Liver (tissue), 8 donors: ENCODE measurements at regions not wholly inside any gene's neighbourhood (a gene's known extent, or its start where the extent isn't known, plus 50 kb on each side); places are given as distances from the start of the nearest gene placed in this dataset.

Source experiments
- DNase-seq: peaks from one replicate; pipeline ENCODE4 v3.0.0-alpha.2; 2017; ENCODE audit warnings: low spot score
- H3K27ac ChIP-seq, 2 donors: one replicate each; pipeline ENCODE4 v1.7.0; 2013; ENCODE audit warnings: inconsistent platforms in 2 of 2, low read length in 2 of 2, control low read depth in 1 of 2, low read depth in 1 of 2, mild to moderate bottlenecking in 1 of 2
- H3K27me3 ChIP-seq, 4 donors: one replicate each; pipeline versions ENCODE4 v1.6.1 to v1.7.0; 2013; ENCODE audit warnings: low read length in 3 of 4, inconsistent platforms in 1 of 4, mild to moderate bottlenecking in 1 of 4, moderate library complexity in 1 of 4; ENCODE audit not compliant: control insufficient read depth in 4 of 4, insufficient read depth in 4 of 4
- H3K36me3 ChIP-seq, 4 donors: one replicate each; pipeline versions ENCODE4 v1.6.1 to v1.7.0; 2013; ENCODE audit warnings: low read length in 3 of 4, mild to moderate bottlenecking in 3 of 4, low read depth in 1 of 4, moderate library complexity in 1 of 4; ENCODE audit not compliant: control insufficient read depth in 4 of 4, insufficient read depth in 3 of 4
- H3K4me1 ChIP-seq, 4 donors: one replicate each; pipeline versions ENCODE4 v1.6.1 to v1.7.0; 2013; ENCODE audit warnings: low read length in 3 of 4, mild to moderate bottlenecking in 3 of 4, moderate library complexity in 1 of 4; ENCODE audit not compliant: control insufficient read depth in 4 of 4, insufficient read depth in 4 of 4
- H3K4me3 ChIP-seq, 3 donors: one replicate each; pipeline versions ENCODE4 v1.6.1 to v1.7.0; 2013; ENCODE audit warnings: low read length in 3 of 3, control low read depth in 1 of 3, low read depth in 1 of 3, mild to moderate bottlenecking in 1 of 3
- H3K9ac ChIP-seq, 2 donors: one replicate each; pipeline ENCODE4 v1.7.0; 2013; ENCODE audit warnings: low read length in 2 of 2, mild to moderate bottlenecking in 2 of 2, moderate library complexity in 2 of 2, control low read depth in 1 of 2, low read depth in 1 of 2
- H3K9me3 ChIP-seq, 4 donors: one replicate each; pipeline versions ENCODE4 v1.6.1 to v1.7.0; 2013; ENCODE audit warnings: low read length in 3 of 4; ENCODE audit not compliant: control insufficient read depth in 4 of 4
- EGR1 ChIP-seq, 2 donors: IDR thresholded peaks; 2 replicates each; pipeline ENCODE4 v1.6.1; 2016 to 2018; ENCODE audit warnings: antibody characterized with exemption in 2 of 2, low read depth in 2 of 2
- FOXA1 ChIP-seq: IDR thresholded peaks from 2 replicates; pipeline ENCODE4 v1.6.1; 2016; ENCODE audit warnings: antibody characterized with exemption
- FOXA2 ChIP-seq: IDR thresholded peaks from 2 replicates; pipeline ENCODE4 v1.6.1; 2016; ENCODE audit warnings: antibody characterized with exemption
- GABPA ChIP-seq, 2 donors: IDR thresholded peaks in 1 of 2; conservative IDR thresholded peaks in 1 of 2; 2 replicates each; pipeline ENCODE4 v1.6.1; 2016; ENCODE audit warnings: antibody characterized with exemption in 2 of 2, mild to moderate bottlenecking in 1 of 2, moderate library complexity in 1 of 2
- HNF4A ChIP-seq, 2 donors: conservative IDR thresholded peaks; 2 replicates each; pipeline ENCODE4 v1.6.1; 2016; ENCODE audit warnings: antibody characterized with exemption in 2 of 2, mild to moderate bottlenecking in 2 of 2
- HNF4G ChIP-seq: IDR thresholded peaks from 2 replicates; pipeline ENCODE4 v1.6.1; 2016; ENCODE audit warnings: antibody characterized with exemption
- JUND ChIP-seq, 2 donors: IDR thresholded peaks; 2 replicates each; pipeline ENCODE4 v1.6.1; 2016; ENCODE audit warnings: antibody characterized with exemption in 2 of 2
- NR2F2 ChIP-seq: IDR thresholded peaks from 2 replicates; pipeline ENCODE4 v1.6.1; 2016; ENCODE audit warnings: antibody characterized with exemption
- RAD21 ChIP-seq, 2 donors: IDR thresholded peaks; 2 replicates each; pipeline ENCODE4 v1.6.1; 2016; ENCODE audit warnings: antibody characterized with exemption in 2 of 2, mild to moderate bottlenecking in 2 of 2
- RXRA ChIP-seq, 2 donors: IDR thresholded peaks; 2 replicates each; pipeline ENCODE4 v1.6.1; 2017 to 2018; ENCODE audit warnings: antibody characterized with exemption in 2 of 2, mild to moderate bottlenecking in 1 of 2
- SP1 ChIP-seq: IDR thresholded peaks from 2 replicates; pipeline ENCODE4 v1.6.1; 2018; ENCODE audit warnings: antibody characterized with exemption, mild to moderate bottlenecking
- TAF1 ChIP-seq: conservative IDR thresholded peaks from 2 replicates; pipeline ENCODE4 v1.6.1; 2016; ENCODE audit warnings: antibody characterized with exemption, mild to moderate bottlenecking
- YY1 ChIP-seq: IDR thresholded peaks from 2 replicates; pipeline ENCODE4 v1.6.1; 2016; ENCODE audit warnings: antibody characterized with exemption, mild to moderate bottlenecking
- WGBS: extraction: QIAGEN DNeasy Blood & Tissue Kit; methylation state at CpG from one replicate; pipeline ENCODE4 v1.1.7; 2013; 5-methylcytosine and 5-hydroxymethylcytosine counted together
- TF ChIP-seq, protein P1 (sequence below): fragments of 150-350 bp; IDR thresholded peaks from 2 replicates; pipeline ENCODE4 v1.5.1; 2017; ENCODE audit warnings: improper control_type of control experiment, low read depth, low read length; ENCODE audit not compliant: missing input control
- TF ChIP-seq, protein P2 (sequence below): IDR thresholded peaks from 2 replicates; pipeline ENCODE4 v1.6.1; 2016; ENCODE audit warnings: antibody characterized with exemption
- TF ChIP-seq, protein P3 (sequence below): IDR thresholded peaks from 2 replicates; pipeline ENCODE4 v1.6.1; 2016; ENCODE audit warnings: antibody characterized with exemption
- TF ChIP-seq, protein P4 (sequence below): IDR thresholded peaks from 2 replicates; pipeline ENCODE4 v1.6.1; 2016; ENCODE audit warnings: antibody characterized with exemption
- TF ChIP-seq, protein P5 (sequence below): IDR thresholded peaks from 2 replicates; pipeline ENCODE4 v1.6.1; 2016; ENCODE audit warnings: antibody characterized with exemption, mild to moderate bottlenecking
- donor health status: healthy.
- donor health status: healthy.
- donor health status: healthy.
- donor health status: healthy.
- donor health status: healthy.

DNA sequence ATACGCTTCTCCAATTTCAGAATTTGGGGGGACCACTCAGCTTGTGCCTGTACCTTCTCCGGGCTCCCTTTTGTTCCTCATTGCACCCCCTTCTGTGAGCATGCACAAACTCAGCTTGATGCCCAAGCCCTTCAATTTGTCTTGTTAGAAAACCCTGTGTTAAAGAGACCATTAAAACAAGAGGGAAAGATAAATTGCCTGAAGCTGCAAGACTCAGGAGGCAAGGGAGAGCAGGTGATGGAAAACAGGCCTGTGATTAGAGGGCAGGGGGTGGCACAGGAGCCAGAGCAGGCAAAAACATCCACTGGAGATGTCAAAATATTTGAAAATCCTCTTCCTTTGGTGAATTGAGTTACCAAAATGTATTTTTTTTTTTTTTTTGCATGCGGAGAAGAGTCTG is 121.7 kb downstream of the MIAT start (continued):
- TF ChIP-seq, protein P1, sequence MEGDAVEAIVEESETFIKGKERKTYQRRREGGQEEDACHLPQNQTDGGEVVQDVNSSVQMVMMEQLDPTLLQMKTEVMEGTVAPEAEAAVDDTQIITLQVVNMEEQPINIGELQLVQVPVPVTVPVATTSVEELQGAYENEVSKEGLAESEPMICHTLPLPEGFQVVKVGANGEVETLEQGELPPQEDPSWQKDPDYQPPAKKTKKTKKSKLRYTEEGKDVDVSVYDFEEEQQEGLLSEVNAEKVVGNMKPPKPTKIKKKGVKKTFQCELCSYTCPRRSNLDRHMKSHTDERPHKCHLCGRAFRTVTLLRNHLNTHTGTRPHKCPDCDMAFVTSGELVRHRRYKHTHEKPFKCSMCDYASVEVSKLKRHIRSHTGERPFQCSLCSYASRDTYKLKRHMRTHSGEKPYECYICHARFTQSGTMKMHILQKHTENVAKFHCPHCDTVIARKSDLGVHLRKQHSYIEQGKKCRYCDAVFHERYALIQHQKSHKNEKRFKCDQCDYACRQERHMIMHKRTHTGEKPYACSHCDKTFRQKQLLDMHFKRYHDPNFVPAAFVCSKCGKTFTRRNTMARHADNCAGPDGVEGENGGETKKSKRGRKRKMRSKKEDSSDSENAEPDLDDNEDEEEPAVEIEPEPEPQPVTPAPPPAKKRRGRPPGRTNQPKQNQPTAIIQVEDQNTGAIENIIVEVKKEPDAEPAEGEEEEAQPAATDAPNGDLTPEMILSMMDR, result no peak
- TF ChIP-seq FOXA2 (no peak), HNF4A (conservative IDR thresholded peaks at IDR 0.05) (no peak), JUND (IDR thresholded peaks at IDR 0.05) (no peak)
- TF ChIP-seq, protein P2, sequence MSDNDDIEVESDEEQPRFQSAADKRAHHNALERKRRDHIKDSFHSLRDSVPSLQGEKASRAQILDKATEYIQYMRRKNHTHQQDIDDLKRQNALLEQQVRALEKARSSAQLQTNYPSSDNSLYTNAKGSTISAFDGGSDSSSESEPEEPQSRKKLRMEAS, result no peak

DNA sequence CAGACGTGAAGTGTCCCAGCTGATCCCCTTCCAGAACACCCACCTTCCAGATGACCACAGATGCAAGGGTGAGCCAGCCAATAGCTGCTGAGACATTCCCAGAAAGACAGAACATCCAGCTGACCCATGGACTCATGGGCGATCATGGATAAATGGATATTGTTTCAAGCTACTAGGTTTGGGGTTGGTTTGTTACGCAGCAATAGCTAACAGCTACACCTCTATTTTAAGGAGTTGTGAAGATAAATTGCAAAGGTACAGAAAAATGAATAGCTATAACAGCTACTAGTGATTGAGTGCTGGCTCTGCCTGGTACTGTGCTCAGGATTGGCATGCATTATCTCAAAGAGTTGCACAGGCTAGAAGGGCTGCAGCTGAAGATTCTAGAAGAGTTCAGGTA is 122.5 kb downstream of the MIAT start:
- WGBS, result 96% methylated on average over 3 of the region's 3 CpGs
- H3K4me3 ChIP-seq, result no peak overlapping the region
- no peak for DNase-seq
- no peak overlapping the region for H3K9ac ChIP-seq
- H3K4me1 ChIP-seq, result no peaks in the 10 kb centered on the region
- TF ChIP-seq RAD21 (IDR thresholded peaks at IDR 0.05) (no peak), YY1 (no peak), FOXA2 (no peak), GABPA (IDR thresholded peaks at IDR 0.05 in 1 of 2, conservative IDR thresholded peaks at IDR 0.05 in 1 of 2) (no peak), HNF4G (no peak), NR2F2 (no peak), JUND (IDR thresholded peaks at IDR 0.05) (no peak), RXRA (IDR thresholded peaks at IDR 0.05) (no peak), HNF4A (conservative IDR thresholded peaks at IDR 0.05) (no peak), EGR1 (IDR thresholded peaks at IDR 0.05; ENCODE audit: low read depth in 2 of 2) (no peak)
- TF ChIP-seq, protein P3, sequence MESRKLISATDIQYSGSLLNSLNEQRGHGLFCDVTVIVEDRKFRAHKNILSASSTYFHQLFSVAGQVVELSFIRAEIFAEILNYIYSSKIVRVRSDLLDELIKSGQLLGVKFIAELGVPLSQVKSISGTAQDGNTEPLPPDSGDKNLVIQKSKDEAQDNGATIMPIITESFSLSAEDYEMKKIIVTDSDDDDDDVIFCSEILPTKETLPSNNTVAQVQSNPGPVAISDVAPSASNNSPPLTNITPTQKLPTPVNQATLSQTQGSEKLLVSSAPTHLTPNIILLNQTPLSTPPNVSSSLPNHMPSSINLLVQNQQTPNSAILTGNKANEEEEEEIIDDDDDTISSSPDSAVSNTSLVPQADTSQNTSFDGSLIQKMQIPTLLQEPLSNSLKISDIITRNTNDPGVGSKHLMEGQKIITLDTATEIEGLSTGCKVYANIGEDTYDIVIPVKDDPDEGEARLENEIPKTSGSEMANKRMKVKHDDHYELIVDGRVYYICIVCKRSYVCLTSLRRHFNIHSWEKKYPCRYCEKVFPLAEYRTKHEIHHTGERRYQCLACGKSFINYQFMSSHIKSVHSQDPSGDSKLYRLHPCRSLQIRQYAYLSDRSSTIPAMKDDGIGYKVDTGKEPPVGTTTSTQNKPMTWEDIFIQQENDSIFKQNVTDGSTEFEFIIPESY, result no peak
- TF ChIP-seq, protein P2, result no peak
- TF ChIP-seq, protein P4, sequence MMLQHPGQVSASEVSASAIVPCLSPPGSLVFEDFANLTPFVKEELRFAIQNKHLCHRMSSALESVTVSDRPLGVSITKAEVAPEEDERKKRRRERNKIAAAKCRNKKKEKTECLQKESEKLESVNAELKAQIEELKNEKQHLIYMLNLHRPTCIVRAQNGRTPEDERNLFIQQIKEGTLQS, result no peak
- peaks cover 0 to 6% (median 4%) of the 10 kb centered on the region in 4 donors for H3K9me3 ChIP-seq
- H3K36me3 ChIP-seq, result peaks cover 3 to 25% (median 9%) of the 10 kb centered on the region in 4 donors
- no peak overlapping the region for H3K27ac ChIP-seq
- no peaks in the 10 kb centered on the region for H3K27me3 ChIP-seq

DNA sequence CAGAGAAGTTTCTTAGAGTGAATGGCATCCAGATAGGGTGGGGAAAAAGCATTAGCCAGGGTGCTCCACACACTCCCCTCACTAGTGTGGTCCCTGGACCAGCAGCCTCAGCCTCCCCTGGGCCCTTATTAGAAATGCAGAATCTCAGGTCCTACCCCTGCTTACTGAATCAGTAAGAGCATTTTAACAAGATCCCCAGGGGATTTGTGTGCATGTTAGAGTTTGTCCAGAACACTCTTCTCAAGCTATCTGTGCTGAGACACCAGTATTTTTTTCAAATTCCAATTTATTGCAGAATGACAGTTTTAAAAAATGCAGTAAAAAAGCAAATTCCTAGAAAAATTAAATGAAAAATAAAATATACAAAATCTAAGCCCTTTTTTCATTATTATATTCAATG is 123.1 kb downstream of the MIAT start:
- DNase-seq, result no peak
- H3K27ac ChIP-seq, result no peak overlapping the region
- H3K9ac ChIP-seq, result no peak overlapping the region
- H3K9me3 ChIP-seq, result peaks cover 0 to 6% (median 3%) of the 10 kb centered on the region in 4 donors
- TF ChIP-seq RAD21 (IDR thresholded peaks at IDR 0.05) (no peak), SP1 (no peak), JUND (IDR thresholded peaks at IDR 0.05) (no peak), RXRA (IDR thresholded peaks at IDR 0.05) (no peak), HNF4A (conservative IDR thresholded peaks at IDR 0.05) (no peak), HNF4G (no peak), GABPA (IDR thresholded peaks at IDR 0.05 in 1 of 2, conservative IDR thresholded peaks at IDR 0.05 in 1 of 2) (no peak), FOXA2 (no peak), FOXA1 (no peak), YY1 (no peak), EGR1 (IDR thresholded peaks at IDR 0.05; ENCODE audit: low read depth in 2 of 2) (no peak), TAF1 (no peak)
- TF ChIP-seq, protein P3, result no peak
- TF ChIP-seq, protein P4, result no peak
- TF ChIP-seq, protein P5, sequence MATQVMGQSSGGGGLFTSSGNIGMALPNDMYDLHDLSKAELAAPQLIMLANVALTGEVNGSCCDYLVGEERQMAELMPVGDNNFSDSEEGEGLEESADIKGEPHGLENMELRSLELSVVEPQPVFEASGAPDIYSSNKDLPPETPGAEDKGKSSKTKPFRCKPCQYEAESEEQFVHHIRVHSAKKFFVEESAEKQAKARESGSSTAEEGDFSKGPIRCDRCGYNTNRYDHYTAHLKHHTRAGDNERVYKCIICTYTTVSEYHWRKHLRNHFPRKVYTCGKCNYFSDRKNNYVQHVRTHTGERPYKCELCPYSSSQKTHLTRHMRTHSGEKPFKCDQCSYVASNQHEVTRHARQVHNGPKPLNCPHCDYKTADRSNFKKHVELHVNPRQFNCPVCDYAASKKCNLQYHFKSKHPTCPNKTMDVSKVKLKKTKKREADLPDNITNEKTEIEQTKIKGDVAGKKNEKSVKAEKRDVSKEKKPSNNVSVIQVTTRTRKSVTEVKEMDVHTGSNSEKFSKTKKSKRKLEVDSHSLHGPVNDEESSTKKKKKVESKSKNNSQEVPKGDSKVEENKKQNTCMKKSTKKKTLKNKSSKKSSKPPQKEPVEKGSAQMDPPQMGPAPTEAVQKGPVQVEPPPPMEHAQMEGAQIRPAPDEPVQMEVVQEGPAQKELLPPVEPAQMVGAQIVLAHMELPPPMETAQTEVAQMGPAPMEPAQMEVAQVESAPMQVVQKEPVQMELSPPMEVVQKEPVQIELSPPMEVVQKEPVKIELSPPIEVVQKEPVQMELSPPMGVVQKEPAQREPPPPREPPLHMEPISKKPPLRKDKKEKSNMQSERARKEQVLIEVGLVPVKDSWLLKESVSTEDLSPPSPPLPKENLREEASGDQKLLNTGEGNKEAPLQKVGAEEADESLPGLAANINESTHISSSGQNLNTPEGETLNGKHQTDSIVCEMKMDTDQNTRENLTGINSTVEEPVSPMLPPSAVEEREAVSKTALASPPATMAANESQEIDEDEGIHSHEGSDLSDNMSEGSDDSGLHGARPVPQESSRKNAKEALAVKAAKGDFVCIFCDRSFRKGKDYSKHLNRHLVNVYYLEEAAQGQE, result no peak
- H3K4me1 ChIP-seq, result no peaks in the 10 kb centered on the region
- peaks cover 1 to 25% (median 9%) of the 10 kb centered on the region in 4 donors for H3K36me3 ChIP-seq
- H3K27me3 ChIP-seq, result no peaks in the 10 kb centered on the region
- no peak overlapping the region for H3K4me3 ChIP-seq
